Loucy (cell line): ENCODE measurements at regions not wholly inside any gene's neighbourhood (a gene's known extent, or its start where the extent isn't known, plus 50 kb on each side); places are given as distances from the start of the nearest gene placed in this dataset.

Experiments used
- H2AFZ ChIP-seq: fragments of 200-600 bp; sonication (generic); 2 replicates; pipeline ENCODE4 v1.6.0; 2016; ENCODE audit warnings: antibody characterized with exemption, mild to moderate bottlenecking, low read length, moderate library complexity
- H3F3A ChIP-seq: fragments of 200-600 bp; 2 replicates; pipeline ENCODE4 v1.6.0; 2016; ENCODE audit warnings: antibody characterized with exemption, low read depth, mild to moderate bottlenecking
- H3K27me3 ChIP-seq: fragments of 200-600 bp; sonication (generic); 2 replicates; pipeline ENCODE4 v1.6.1; 2014; ENCODE audit warnings: low read length, mild to moderate bottlenecking; ENCODE audit not compliant: insufficient read depth, poor library complexity, severe bottlenecking
- H3K36me3 ChIP-seq: fragments of 200-600 bp; sonication (generic); 2 replicates; pipeline ENCODE4 v1.6.1; 2016; ENCODE audit warnings: low read length; ENCODE audit not compliant: insufficient read depth
- H3K4me1 ChIP-seq: fragments of 200-600 bp; sonication (generic); 2 replicates; pipeline ENCODE4 v1.5.1; 2014; ENCODE audit warnings: low read length, mild to moderate bottlenecking; ENCODE audit not compliant: insufficient read depth, poor library complexity, severe bottlenecking
- H3K4me2 ChIP-seq: fragments of 200-600 bp; sonication (generic); 2 replicates; pipeline ENCODE4 v1.6.0; 2014; ENCODE audit warnings: antibody characterized with exemption, low read length, low read depth, mild to moderate bottlenecking; ENCODE audit not compliant: poor library complexity, severe bottlenecking
- H3K4me3 ChIP-seq: fragments of 200-600 bp; sonication (generic); 2 replicates; pipeline ENCODE4 v1.5.1; 2014; ENCODE audit warnings: low read length, mild to moderate bottlenecking, mixed read lengths; ENCODE audit not compliant: poor library complexity, severe bottlenecking
- H3K79me2 ChIP-seq: fragments of 200-600 bp; sonication (generic); 2 replicates; pipeline ENCODE4 v1.6.1; 2014; ENCODE audit warnings: low read length; ENCODE audit not compliant: insufficient read depth
- H3K9ac ChIP-seq: fragments of 200-600 bp; sonication (generic); 2 replicates; pipeline ENCODE4 v1.6.0; 2014; ENCODE audit warnings: mild to moderate bottlenecking, low read depth, low read length, moderate library complexity; ENCODE audit not compliant: poor library complexity, severe bottlenecking
- H3K9me2 ChIP-seq: fragments of 200-600 bp; sonication (generic); replicated peaks from 2 replicates; pipeline ENCODE4 v1.6.1; 2016; ENCODE audit warnings: low read depth, low read length, mixed read lengths
- H3K9me3 ChIP-seq: fragments of 200-600 bp; sonication (generic); 2 replicates; pipeline ENCODE4 v1.6.1; 2014; ENCODE audit warnings: mild to moderate bottlenecking, antibody characterized with exemption, low read length, low read depth; ENCODE audit not compliant: insufficient read depth
- H4K20me1 ChIP-seq: fragments of 200-600 bp; sonication (generic); 2 replicates; pipeline ENCODE4 v1.6.0; 2014; ENCODE audit warnings: antibody characterized with exemption, low read length, mild to moderate bottlenecking; ENCODE audit not compliant: insufficient read depth, poor library complexity, severe bottlenecking
- EZH2phosphoT487 ChIP-seq: fragments of 200-600 bp; IDR thresholded peaks from 2 replicates; pipeline ENCODE4 v1.6.1; 2018; ENCODE audit warnings: antibody characterized with exemption, mild to moderate bottlenecking, moderate library complexity, borderline replicate concordance
- TF ChIP-seq, protein P1 (sequence below): fragments of 200-600 bp; sonication (generic); conservative IDR thresholded peaks from 2 replicates; pipeline ENCODE4 v1.5.1; 2014; ENCODE audit warnings: mild to moderate bottlenecking, antibody characterized with exemption, low read length

DNA sequence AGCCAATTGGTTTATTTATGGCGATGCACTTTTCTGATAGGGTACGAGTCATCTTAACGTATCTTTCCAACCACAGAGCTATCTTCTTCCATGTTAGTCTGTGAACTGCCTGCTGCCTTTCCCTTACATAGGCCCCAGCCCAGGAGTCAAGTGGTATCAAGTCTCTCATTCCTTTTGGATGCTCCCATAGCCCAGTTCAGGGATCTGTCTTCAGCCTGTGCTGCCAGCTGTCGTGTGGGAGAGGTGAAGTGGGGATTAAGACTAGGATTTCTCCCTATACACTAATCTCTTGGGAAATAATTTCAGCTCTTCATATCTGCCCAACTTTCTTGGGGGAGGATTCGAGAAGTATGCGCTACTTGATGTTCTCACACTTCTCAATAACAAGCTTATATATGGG, 475.7 kb downstream of the EBF1 start:
- Histone ChIP-seq H3F3A (no peaks in the 10 kb centered on the region), H3K4me3 (no peak overlapping the region), H3K9ac (no peak overlapping the region), H3K79me2 (no peaks in the 10 kb centered on the region), H3K9me2 (no peaks in the 10 kb centered on the region), H3K4me2 (no peak overlapping the region), H3K27me3 (no peaks in the 10 kb centered on the region), H4K20me1 (no peaks in the 10 kb centered on the region), H3K4me1 (no peaks in the 10 kb centered on the region), H2AFZ (no peak overlapping the region), H3K36me3 (no peaks in the 10 kb centered on the region), H3K9me3 (no peaks in the 10 kb centered on the region)
- no peak for TF ChIP-seq EZH2phosphoT487
- TF ChIP-seq, protein P1, sequence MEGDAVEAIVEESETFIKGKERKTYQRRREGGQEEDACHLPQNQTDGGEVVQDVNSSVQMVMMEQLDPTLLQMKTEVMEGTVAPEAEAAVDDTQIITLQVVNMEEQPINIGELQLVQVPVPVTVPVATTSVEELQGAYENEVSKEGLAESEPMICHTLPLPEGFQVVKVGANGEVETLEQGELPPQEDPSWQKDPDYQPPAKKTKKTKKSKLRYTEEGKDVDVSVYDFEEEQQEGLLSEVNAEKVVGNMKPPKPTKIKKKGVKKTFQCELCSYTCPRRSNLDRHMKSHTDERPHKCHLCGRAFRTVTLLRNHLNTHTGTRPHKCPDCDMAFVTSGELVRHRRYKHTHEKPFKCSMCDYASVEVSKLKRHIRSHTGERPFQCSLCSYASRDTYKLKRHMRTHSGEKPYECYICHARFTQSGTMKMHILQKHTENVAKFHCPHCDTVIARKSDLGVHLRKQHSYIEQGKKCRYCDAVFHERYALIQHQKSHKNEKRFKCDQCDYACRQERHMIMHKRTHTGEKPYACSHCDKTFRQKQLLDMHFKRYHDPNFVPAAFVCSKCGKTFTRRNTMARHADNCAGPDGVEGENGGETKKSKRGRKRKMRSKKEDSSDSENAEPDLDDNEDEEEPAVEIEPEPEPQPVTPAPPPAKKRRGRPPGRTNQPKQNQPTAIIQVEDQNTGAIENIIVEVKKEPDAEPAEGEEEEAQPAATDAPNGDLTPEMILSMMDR = no peak

DNA sequence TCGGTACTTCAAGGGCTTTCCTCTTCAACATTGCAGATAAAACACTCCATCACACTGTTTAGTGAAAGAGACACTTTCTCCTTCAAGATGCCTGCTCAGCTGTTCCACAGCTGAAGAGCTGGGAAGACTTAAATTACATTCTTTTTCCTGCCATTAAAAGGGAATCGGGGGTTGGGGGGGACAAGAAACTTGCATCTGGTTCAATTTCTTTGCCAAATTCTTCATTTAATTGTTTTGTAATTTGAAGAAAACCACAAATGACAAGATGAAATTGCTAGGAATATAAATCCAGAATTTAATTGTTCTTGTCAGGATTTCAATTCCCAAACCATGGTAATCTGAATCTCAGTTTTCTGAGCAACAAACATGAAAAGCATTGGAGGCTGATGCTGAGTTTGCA, 478.3 kb downstream of the EBF1 start:
- Histone ChIP-seq H3K4me1 (no peaks in the 10 kb centered on the region), H3F3A (no peaks in the 10 kb centered on the region), H3K79me2 (no peaks in the 10 kb centered on the region), H4K20me1 (no peaks in the 10 kb centered on the region), H2AFZ (no peak overlapping the region), H3K9me2 (no peaks in the 10 kb centered on the region), H3K36me3 (no peaks in the 10 kb centered on the region), H3K9ac (no peak overlapping the region), H3K4me3 (no peak overlapping the region), H3K4me2 (no peak overlapping the region), H3K27me3 (no peaks in the 10 kb centered on the region), H3K9me3 (no peaks in the 10 kb centered on the region)
- TF ChIP-seq EZH2phosphoT487 = no peak
- TF ChIP-seq, protein P1 = no peak

DNA sequence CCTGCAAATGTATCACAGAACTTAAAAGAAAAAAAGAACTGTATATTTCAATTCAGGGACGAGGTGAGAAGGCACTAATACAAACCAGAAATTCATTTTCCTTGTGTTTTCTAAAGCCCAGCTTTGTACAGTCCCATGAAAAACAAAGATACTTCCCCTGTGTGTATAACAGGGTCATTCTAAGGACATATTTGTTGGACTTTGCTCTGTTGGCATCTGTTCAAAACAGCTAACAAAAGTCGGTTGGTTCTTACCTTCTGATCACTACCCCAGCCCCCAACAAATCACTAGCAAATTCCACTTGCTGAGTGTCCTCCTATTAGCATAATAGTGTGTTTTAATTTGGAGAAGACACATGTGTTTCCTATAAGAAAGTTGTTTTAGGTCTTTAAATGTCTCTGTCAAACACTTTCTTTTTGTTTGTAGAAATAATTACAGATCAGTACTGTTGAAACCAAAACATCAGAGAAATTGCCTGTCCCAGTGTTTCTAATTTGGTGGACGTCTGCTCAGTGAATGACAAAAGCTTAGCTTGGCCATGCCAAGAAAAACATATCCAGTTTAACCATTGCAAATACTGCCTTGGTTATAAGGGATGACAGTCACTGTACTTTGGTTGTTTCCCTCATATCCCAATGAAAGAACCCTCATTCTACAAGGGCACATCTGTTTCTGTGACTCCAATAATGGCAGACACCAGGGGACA, 480.5 kb downstream of the EBF1 start:
- no peaks in the 10 kb centered on the region for H3K36me3 ChIP-seq
- H3K4me3 ChIP-seq = no peak overlapping the region
- H3K9ac ChIP-seq = no peak overlapping the region
- H3F3A ChIP-seq = no peaks in the 10 kb centered on the region
- H3K4me2 ChIP-seq = no peak overlapping the region
- peaks cover 8% of the 10 kb centered on the region for H3K4me1 ChIP-seq
- TF ChIP-seq, protein P1 = no peak
- no peak for TF ChIP-seq EZH2phosphoT487
- H3K27me3 ChIP-seq = no peaks in the 10 kb centered on the region
- no peak overlapping the region for H2AFZ ChIP-seq
- H3K79me2 ChIP-seq = no peaks in the 10 kb centered on the region
- H3K9me3 ChIP-seq = no peaks in the 10 kb centered on the region
- H4K20me1 ChIP-seq = no peaks in the 10 kb centered on the region
- H3K9me2 ChIP-seq = no peaks in the 10 kb centered on the region
